ENCODE measurements at regions not wholly inside any gene's neighbourhood (a gene's known extent, or its start where the extent isn't known, plus 50 kb on each side); places are given as distances from the start of the nearest gene placed in this dataset.
"Not testable (repeated sequence)": the region's sequence is repeated elsewhere in the genome, so short reads cannot be mapped to it uniquely, and the experiment has no call there.

DNA sequence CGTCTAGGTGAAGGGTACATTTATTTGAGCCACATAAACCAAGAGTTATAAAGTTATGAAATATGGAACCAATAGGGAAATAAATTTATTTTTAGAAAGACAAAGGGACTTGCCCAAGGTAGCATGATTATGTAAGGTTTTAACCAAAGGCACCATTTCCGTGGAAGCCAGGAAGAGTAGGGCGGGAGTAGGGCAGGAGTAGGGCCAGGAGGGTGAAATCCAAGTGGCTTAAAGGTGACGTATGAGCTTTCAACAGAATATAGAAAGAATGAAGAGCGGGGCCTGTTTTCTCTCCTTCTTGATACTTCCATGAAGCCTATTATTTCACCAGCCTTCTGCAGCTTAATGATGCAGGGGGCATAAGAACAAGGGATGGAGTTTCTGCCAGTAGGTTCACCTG is 91.7 kb upstream of the PNPLA4 start:
- no peak for DNase-seq

DNA sequence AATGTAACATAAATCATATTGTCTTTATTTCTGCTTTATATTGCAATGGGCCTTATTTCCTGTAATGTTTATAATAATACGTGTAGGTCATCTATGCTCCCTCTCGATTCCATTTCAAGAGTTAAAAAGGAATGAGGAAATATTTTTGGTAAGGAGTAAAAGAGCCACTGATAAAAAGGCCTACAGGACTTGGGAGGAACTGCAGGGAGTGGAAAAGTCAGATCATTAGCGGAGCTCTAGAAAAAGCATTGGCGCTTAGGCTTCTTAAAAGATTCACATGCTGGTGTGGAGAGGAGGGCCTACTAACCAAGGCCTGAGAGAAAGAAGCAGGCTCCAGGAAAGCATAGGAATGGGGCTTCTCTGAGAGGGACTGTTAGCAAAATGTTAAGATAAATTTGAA is 82.9 kb upstream of the PNPLA4 start:
- no peak for DNase-seq

DNA sequence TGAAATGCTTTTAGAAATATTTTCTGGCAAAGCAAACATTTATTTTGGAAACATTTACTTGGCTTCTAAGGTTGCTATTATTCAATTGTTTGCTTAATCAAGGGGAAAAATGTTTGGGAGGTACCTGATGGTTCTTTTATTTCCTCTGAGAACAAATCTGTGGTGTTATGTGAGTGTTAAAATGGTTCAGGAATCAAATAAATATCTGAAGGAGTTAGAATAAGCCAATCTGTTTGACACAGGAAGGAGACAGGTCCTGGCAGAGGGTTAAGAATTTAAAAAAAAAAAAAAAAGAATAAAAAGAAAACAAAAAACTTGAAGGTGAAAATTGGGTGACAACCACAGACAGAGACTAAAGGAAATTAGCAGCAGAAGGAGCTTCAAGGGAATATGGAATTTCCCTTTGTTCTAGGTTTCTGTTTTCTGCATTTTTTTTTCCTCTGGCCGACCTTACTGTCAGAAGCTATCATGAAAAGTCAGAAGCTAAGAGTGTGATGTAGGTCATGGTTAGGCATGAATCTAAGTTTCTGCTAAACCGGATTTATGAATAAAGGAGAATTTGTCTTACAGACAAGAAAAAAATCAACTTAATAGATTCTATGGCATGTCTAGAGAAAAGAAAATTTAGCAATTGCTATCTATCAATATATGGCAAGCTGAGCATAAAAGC is 78.6 kb upstream of the PNPLA4 start:
- DNase-seq = no peak

DNA sequence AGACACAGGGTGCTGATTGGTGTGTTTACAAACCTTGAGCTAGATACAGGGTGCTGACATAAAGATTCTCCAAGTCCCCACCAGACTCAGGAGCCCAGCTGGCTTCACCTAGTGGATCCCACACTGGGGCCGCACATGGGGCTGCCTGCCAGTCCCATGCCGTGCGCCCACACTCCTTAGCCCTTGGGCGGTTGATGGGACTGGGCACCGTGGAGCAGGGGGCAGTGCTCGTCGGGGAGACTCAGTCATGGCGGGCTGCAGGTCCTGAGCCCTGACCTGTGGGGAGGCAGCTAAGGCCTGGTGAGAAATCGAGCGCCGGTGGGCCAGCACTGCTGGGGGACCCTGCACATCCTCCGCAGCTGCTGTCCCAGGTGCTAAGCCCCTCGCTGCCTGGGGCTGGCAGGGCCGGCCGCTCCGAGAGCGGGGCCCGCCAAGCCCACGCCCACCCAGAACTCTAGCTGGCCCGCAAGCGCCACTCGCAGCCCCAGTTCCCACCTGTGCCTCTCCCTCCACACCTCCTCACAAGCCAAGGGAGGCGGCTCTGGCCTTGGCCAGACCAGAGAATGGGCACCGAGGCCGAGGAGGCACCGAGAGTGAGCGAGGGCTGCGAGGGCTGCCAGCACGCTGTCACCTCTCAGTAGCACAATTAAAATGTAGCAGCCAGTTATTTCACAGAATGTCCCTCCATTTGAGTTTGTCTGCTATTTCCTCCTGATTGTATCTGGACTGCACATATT is 76.1 kb upstream of the PNPLA4 start:
- DNase-seq = no peak

DNA sequence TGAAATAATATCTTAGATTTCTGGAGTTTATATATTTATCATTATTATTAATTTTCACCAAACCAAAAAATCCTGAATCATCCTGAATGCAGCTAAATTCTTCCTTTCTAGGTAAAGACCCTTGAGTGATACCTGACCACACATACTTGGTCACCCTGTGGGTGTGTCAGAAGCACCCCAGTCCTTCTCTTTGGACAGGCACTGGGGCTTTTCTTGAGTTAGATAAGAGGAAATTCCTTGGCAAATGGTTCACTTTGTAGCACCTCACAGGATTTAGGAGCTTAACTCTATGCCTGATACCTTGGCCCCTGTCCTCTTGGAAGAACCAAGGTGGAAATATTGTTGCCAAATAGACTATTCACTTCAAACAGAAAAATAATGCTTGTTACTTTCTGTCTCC is 69.6 kb upstream of the PNPLA4 start:
- DNase-seq = no peak

DNA sequence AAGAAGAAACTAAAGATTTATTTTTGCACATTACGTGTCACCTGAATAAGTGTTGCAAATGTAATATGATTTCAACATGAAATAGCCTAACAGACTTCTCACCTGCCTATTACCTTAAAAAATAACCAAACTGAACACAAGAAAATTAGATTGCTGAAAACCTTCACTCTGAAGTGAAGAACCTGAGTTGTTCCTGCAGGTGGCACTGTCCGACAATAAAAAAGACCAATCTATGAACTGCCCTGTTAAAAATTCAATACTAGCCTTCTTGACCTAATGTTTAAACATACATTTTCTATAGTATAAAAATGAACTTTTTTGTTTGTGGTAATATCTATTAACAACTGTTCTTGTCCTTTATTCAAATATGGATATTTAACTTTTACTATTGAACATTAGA is 69.2 kb upstream of the PNPLA4 start:
- DNase-seq = peak; percentile 1

DNA sequence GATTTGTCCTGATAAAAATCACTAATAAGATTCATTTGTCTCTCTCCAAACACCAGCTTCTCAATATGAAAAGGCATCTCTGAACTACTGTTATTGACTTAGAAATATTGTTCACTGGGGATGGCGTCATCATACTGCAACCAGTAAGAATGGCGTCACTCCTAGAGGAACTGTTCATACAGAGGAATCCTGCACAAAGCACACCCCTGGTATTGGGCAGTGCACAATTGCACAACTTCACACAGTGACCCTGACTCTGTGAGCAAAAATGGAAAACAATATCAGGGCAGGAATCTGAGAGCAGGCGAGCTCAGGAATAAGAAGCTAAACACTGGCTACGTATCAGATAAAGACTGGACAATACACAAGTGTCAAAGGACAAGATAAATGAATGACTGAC is 66.7 kb upstream of the PNPLA4 start:
- no peak for DNase-seq

DNA sequence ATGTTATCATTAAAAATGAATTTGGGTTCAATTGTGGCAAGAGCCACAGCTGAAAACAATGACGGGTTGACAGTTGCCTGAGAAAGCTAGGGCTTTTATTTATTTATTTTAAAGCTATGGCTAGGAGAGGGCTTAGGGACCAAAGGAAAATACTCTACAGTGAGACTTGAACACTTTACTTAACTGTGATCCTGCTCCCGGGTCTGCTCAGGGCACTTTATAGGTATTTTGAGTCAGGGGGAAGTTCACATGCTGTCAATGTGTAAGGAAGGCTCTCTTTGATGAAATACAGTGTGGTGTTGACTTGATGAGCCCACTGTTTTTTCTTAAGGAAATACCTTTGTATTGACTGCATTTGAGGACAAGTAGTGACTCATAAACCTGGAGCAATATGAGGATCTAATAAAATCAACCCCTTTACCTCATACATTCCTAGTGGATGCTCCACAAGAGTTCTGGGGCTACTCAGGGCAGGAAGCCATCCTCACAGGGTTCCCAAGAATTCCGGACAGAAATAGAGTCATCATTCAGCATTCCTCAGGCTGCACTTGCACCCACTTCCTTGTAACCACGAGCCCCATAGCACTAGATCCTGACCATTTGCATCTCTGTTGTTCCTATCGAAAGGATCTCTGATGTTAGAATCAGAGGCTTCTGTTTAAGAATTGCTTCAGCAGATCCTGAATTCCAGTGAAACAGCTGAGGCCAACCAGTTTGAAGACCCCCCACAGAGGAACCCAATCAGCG is 61.0 kb upstream of the PNPLA4 start:
- DNase-seq = not testable (repeated sequence)

DNA sequence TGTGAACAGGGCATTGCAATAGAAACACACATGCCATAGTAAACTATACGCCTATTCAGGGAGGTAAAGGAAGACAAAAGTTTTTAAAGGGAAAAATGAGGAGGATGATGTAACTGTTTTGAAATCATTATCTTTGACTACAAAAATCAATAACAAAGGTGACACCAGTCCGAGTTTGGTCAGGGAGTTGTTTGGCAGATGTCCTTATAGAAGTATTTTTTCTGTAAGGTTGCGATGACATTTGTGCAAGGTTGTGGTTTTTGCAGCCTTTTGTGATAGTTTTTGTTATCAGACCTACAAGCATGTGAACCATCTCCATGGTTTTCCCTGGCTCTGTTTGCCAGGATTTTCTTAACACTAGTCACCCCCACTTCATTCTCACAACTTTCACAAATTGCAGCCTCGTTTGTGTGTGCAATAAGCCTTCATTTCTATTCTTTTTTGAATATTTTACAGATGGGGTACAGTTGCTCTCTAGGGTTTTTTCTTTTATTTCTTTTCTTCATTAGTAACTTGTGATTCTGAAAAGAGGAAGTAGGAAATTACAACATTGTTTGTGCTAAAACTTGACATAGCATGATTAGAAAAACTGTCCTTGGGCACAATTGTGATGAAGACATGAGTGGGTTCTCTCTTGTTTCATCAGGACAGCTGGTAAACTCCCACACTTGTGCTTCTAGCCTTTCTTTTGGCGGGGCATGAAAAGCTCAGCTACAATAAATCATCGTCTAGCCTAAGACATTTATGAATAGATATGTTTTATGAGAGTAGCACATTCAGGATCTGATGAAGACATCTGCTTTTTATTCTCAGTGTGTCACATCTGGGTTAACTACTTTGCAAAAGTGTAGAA is 60.2 kb upstream of the PNPLA4 start:
- no peak for DNase-seq

DNA sequence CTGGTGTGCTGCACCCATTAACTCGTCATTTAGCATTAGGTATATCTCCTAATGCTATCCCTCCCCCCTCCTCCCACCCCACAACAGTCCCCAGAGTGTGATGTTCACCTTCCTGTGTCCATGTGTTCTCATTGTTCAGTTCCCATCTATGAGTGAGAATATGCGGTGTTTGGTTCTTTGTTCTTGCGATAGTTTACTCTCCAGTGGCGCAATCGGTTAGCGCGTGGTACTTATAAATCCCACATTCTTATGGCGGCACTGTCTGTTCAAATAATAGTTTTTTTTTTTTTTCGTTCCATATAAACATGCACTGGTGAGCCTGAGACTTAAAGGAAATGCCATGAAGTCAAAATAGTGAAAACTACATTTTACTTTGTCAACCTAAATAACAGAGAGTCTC is 59.5 kb upstream of the PNPLA4 start:
- DNase-seq = not testable (repeated sequence)

DNA sequence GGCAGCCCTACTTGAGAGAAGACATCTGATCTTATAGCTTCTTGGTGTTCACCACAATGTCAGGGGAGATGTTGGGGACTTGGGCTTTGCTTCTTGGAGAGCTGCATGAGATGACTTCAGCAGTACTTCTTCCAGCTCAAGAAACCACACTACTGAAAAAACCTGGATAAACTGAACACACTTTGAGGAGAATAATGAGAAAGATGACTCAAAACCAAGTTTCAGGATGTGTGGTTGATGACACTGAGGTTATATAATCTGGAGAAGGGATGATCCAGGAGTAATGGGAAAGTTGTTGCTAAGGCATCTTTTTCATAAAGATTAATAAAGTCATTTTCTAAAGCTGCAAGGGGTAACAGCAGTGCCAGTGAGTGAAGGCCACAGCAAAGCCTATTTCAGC is 58.4 kb upstream of the PNPLA4 start:
- DNase-seq = no peak

DNA sequence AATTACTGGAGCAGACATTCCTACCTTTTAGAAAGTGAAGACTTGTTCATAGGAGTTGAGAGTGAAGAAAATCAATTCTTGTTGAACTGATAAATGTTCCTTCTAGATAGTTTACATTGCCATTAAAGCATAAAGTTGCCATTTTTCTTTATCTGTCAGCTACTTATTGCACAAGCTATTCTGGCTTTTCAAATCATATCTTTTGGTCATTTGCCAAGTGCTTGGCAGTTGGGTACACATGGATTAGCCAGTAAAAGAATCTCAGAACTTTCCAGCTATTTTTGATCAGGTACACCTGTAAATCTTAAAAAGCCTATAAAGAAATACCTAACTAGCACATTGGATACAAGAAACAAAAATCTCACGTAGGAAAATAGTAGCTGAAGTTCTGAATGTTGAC is 56.4 kb upstream of the PNPLA4 start:
- no peak for DNase-seq

All from stimulated activated CD4-positive, alpha-beta T cell treated with anti-CD3 and anti-CD28 coated beads, Interleukin-1b, Interleukin-23, amount 100 ng/mL, for 48 hours (primary cell).